ENCODE measurements at regions not wholly inside any gene's neighbourhood (a gene's known extent, or its start where the extent isn't known, plus 50 kb on each side); places are given as distances from the start of the nearest gene placed in this dataset.

GRCh38 chr10:128575761-128576160 lies 449.5 kb upstream of the MKI67 start:
- Histone ChIP-seq H3K4me2 (ENCODE audit: low read length) (no peak overlapping the region), H3K27ac (ENCODE audit: low read length) (no peak overlapping the region), H3K9ac (ENCODE audit: low read length) (no peak overlapping the region), H3K4me3 (ENCODE audit: low read length) (no peak overlapping the region), H3K9me2 (replicated peaks; ENCODE audit: low read length) (no peaks in the 10 kb centered on the region), H2AFZ (ENCODE audit: low read length) (no peak overlapping the region), H3K4me1 (ENCODE audit: insufficient read depth, low read length) (no peaks in the 10 kb centered on the region), H3K36me3 (ENCODE audit: low read depth, low read length) (no peaks in the 10 kb centered on the region), H3K9me3 (ENCODE audit: low read length) (no peaks in the 10 kb centered on the region), H3K27me3 (ENCODE audit: low read length) (peaks cover 22% of the 10 kb centered on the region; the same call in 1 of the 2 replicates), H4K20me1 (ENCODE audit: low read length) (no peaks in the 10 kb centered on the region), H3K79me2 (ENCODE audit: low read length) (no peaks in the 10 kb centered on the region), H3F3A (ENCODE audit: low read length, unreplicated experiment) (no peaks in the 10 kb centered on the region)
- intact Hi-C loops (cut with micrococcal nuclease), result no loop called here
- no TSS peak for BruUV-seq (replicated peaks)
- no peak for TF ChIP-seq EZH2 (IDR thresholded peaks at IDR 0.05; ENCODE audit: low read length, unreplicated experiment)
- TF ChIP-seq CTCF (conservative IDR thresholded peaks at IDR 0.05; ENCODE audit: low read depth, low read length), result no peak
- no peak for TF ChIP-seq EZH2phosphoT487 (IDR thresholded peaks at IDR 0.05; ENCODE audit: borderline replicate concordance, low read length)
- DNase-seq, result no peak
- ATAC-seq, result no peak
- ChIA-PET POLR2A (ENCODE audit: unreplicated experiment) (no interaction called here), CTCF (no interaction called here)

- no peaks in the 10 kb centered on the region for H3F3A ChIP-seq (ENCODE audit: low read length, unreplicated experiment)
- POLR2A ChIA-PET (ENCODE audit: unreplicated experiment), result no interaction called here
- H3K4me3 ChIP-seq (ENCODE audit: low read length), result no peak overlapping the region
- H3K27ac ChIP-seq (ENCODE audit: low read length), result no peak overlapping the region
- CTCF ChIA-PET, result no interaction called here
- no peaks in the 10 kb centered on the region for H3K79me2 ChIP-seq (ENCODE audit: low read length)
- H3K27me3 ChIP-seq (ENCODE audit: low read length), result peaks cover 22% of the 10 kb centered on the region; the same call in 1 of the 2 replicates
- H3K36me3 ChIP-seq (ENCODE audit: low read depth, low read length), result no peaks in the 10 kb centered on the region
- no peak overlapping the region for H3K4me2 ChIP-seq (ENCODE audit: low read length)
- DNase-seq (no peak), ATAC-seq (no peak)
- H3K9me2 ChIP-seq (replicated peaks; ENCODE audit: low read length), result no peaks in the 10 kb centered on the region
- H3K9me3 ChIP-seq (ENCODE audit: low read length), result no peaks in the 10 kb centered on the region
- H3K4me1 ChIP-seq (ENCODE audit: insufficient read depth, low read length), result no peaks in the 10 kb centered on the region
- H4K20me1 ChIP-seq (ENCODE audit: low read length), result no peaks in the 10 kb centered on the region
- intact Hi-C loops (cut with micrococcal nuclease), result no loop called here
- TF ChIP-seq EZH2 (IDR thresholded peaks at IDR 0.05; ENCODE audit: low read length, unreplicated experiment), result no peak
- TF ChIP-seq EZH2phosphoT487 (IDR thresholded peaks at IDR 0.05; ENCODE audit: borderline replicate concordance, low read length), result no peak
- TF ChIP-seq CTCF (conservative IDR thresholded peaks at IDR 0.05; ENCODE audit: low read depth, low read length), result no peak
- no peak overlapping the region for H3K9ac ChIP-seq (ENCODE audit: low read length)
- BruUV-seq (replicated peaks), result no TSS peak
- H2AFZ ChIP-seq (ENCODE audit: low read length), result no peak overlapping the region
These were observed 450.1 kb upstream of the MKI67 start for GRCh38 chr10:128576336-128576735.

- no peak overlapping the region for H3K27ac ChIP-seq (ENCODE audit: low read length)
- H3F3A ChIP-seq (ENCODE audit: low read length, unreplicated experiment), result no peaks in the 10 kb centered on the region
- ChIA-PET POLR2A (ENCODE audit: unreplicated experiment) (no interaction called here), CTCF (no interaction called here)
- TF ChIP-seq CTCF (conservative IDR thresholded peaks at IDR 0.05; ENCODE audit: low read depth, low read length) (no peak), EZH2 (IDR thresholded peaks at IDR 0.05; ENCODE audit: low read length, unreplicated experiment) (no peak)
- H3K4me2 ChIP-seq (ENCODE audit: low read length), result no peak overlapping the region
- H3K79me2 ChIP-seq (ENCODE audit: low read length), result no peaks in the 10 kb centered on the region
- H3K27me3 ChIP-seq (ENCODE audit: low read length), result peaks cover 20% of the 10 kb centered on the region; the same call in 1 of the 2 replicates
- DNase-seq (no peak), ATAC-seq (no peak)
- no peaks in the 10 kb centered on the region for H3K9me3 ChIP-seq (ENCODE audit: low read length)
- intact Hi-C loops (cut with micrococcal nuclease), result no loop called here
- H4K20me1 ChIP-seq (ENCODE audit: low read length), result no peaks in the 10 kb centered on the region
- BruUV-seq (replicated peaks), result no TSS peak
- no peak overlapping the region for H3K9ac ChIP-seq (ENCODE audit: low read length)
- no peaks in the 10 kb centered on the region for H3K9me2 ChIP-seq (replicated peaks; ENCODE audit: low read length)
- no peaks in the 10 kb centered on the region for H3K4me1 ChIP-seq (ENCODE audit: insufficient read depth, low read length)
- H2AFZ ChIP-seq (ENCODE audit: low read length), result no peak overlapping the region
- H3K4me3 ChIP-seq (ENCODE audit: low read length), result no peak overlapping the region
- H3K36me3 ChIP-seq (ENCODE audit: low read depth, low read length), result no peaks in the 10 kb centered on the region
These were observed 450.9 kb upstream of the MKI67 start for GRCh38 chr10:128576943-128577670.

All from PC-3 (cell line).